GM06990 (cell line): ENCODE measurements at regions not wholly inside any gene's neighbourhood (a gene's known extent, or its start where the extent isn't known, plus 50 kb on each side); places are given as distances from the start of the nearest gene placed in this dataset.
"Not testable (repeated sequence)": the region's sequence is repeated elsewhere in the genome, so short reads cannot be mapped to it uniquely, and the experiment has no call there.

Source experiments
- DNase-seq: peaks from one replicate; pipeline ENCODE4 v3.0.0-alpha.2; 2011; ENCODE audit not compliant: insufficient read length; ENCODE audit errors: extremely low read depth
- H3K27me3 ChIP-seq: replicated peaks from 2 replicates; pipeline ENCODE4 v1.6.0; 2011; ENCODE audit warnings: low read length; ENCODE audit not compliant: control insufficient read depth, insufficient read depth
- H3K36me3 ChIP-seq: 2 replicates; pipeline ENCODE4 v1.5.1; 2011; ENCODE audit warnings: low read length; ENCODE audit not compliant: control insufficient read depth, insufficient read depth
- H3K4me3 ChIP-seq: replicated peaks from 2 replicates; pipeline ENCODE4 v1.5.1; 2011; ENCODE audit warnings: low read depth, mild to moderate bottlenecking, control low read depth, low read length
- TF ChIP-seq, protein P1 (sequence below): IDR thresholded peaks from 2 replicates; pipeline ENCODE4 v1.5.1; 2011; ENCODE audit warnings: low read length, control low read depth, mild to moderate bottlenecking, inconsistent platforms; ENCODE audit not compliant: insufficient read depth, poor library complexity, severe bottlenecking

DNA sequence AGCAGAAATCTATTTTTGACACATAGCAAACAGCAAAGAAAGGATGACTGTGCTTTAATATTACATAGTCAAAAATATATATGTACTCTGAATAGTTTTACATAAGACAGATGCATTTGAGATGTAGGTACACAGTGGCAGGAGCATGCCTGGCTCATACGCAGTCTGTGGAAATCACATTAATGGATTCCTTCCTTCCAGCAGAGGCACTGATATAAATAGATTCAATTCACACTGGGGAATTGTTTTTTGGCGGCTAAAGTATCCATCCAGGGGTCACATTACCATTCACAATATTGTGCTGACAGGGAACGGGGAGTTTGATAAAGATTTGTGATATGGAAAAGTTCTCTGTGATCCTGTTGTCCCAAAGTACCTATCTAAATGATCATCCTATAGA lies 72.5 kb upstream of the AGR3 start:
- Histone ChIP-seq H3K27me3 (no peaks in the 10 kb centered on the region), H3K4me3 (no peak overlapping the region), H3K36me3 (no peaks in the 10 kb centered on the region)
- TF ChIP-seq, protein P1, sequence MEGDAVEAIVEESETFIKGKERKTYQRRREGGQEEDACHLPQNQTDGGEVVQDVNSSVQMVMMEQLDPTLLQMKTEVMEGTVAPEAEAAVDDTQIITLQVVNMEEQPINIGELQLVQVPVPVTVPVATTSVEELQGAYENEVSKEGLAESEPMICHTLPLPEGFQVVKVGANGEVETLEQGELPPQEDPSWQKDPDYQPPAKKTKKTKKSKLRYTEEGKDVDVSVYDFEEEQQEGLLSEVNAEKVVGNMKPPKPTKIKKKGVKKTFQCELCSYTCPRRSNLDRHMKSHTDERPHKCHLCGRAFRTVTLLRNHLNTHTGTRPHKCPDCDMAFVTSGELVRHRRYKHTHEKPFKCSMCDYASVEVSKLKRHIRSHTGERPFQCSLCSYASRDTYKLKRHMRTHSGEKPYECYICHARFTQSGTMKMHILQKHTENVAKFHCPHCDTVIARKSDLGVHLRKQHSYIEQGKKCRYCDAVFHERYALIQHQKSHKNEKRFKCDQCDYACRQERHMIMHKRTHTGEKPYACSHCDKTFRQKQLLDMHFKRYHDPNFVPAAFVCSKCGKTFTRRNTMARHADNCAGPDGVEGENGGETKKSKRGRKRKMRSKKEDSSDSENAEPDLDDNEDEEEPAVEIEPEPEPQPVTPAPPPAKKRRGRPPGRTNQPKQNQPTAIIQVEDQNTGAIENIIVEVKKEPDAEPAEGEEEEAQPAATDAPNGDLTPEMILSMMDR, result no peak
- no peak for DNase-seq

DNA sequence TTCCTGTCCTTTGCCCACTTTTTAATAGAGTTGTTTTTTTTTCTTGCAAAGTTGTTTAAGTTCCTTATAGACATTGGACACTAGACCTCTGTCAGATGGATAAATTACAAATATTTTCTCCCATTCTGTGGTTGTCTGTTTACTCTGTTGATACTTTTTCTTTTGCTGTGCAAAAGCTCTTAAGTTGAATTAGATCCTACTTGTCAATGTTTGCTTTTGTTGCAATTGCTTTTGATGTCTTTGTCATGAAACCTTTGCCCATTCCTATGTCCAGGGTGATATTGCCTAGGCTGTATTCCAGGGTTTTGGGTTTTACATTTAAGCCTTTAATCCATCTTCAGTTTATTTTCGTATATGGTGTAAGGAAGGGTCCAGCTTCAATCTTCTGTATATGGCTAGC lies 76.9 kb upstream of the AGR3 start:
- Histone ChIP-seq H3K36me3 (no peaks in the 10 kb centered on the region), H3K4me3 (no peak overlapping the region), H3K27me3 (no peaks in the 10 kb centered on the region)
- DNase-seq, result no peak
- TF ChIP-seq, protein P1, result no peak

DNA sequence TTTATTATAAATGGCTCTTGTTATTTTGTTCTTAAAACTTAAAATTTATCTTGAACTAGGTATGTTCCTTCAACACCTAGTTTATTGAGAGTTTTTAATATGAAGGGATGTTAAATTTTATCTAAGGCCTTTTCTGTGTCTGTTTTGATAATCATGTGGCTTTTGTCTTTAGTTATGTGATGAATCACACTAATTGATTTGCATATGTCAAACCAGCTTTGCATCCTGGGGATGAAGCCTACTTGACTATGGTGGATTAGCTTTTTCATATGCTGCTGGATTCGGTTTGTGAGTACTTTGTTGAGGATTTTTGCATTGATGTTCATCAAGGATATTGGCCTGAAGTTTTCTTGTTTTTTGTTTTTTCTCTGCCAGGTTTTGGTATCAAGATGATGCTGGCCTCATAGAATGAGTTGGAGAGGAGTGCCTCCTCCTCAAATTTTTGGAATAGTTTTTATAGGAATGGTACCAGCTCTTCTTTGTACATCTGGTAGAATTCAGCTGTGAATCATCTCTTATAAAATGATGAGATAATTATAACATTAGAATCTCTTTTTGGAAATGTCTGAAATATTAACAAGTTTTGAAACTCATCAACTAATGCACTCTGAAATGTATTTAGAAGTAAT lies 78.7 kb upstream of the AGR3 start:
- H3K36me3 ChIP-seq, result no peaks in the 10 kb centered on the region
- no peak for DNase-seq
- H3K27me3 ChIP-seq, result no peaks in the 10 kb centered on the region

DNA sequence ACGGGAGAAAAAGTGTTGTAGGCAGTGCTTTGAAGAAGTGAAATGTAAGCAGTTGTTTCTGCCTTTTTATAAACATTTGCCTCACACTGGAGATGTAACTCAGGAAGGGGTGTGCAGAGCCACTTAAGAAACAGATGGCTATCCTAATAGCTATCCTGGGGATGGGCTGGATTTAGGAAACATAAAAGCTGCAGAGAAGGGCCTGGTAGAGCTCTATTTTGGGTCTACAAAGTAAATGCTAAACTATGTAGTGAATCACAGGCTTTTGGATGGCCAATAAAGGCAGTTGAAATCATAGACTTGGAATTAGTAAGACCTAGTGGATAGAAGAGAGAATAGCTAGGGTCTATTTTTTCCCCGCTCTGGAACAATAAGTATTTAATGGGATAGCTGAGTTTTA lies 79.9 kb upstream of the AGR3 start:
- no peaks in the 10 kb centered on the region for H3K27me3 ChIP-seq
- no peak overlapping the region for H3K4me3 ChIP-seq
- no peaks in the 10 kb centered on the region for H3K36me3 ChIP-seq
- no peak for DNase-seq
- TF ChIP-seq, protein P1, result no peak

More for the DNA sequence above, 78.7 kb upstream of the AGR3 start:
- H3K4me3 ChIP-seq, result no peak overlapping the region
- TF ChIP-seq, protein P1, result no peak

DNA sequence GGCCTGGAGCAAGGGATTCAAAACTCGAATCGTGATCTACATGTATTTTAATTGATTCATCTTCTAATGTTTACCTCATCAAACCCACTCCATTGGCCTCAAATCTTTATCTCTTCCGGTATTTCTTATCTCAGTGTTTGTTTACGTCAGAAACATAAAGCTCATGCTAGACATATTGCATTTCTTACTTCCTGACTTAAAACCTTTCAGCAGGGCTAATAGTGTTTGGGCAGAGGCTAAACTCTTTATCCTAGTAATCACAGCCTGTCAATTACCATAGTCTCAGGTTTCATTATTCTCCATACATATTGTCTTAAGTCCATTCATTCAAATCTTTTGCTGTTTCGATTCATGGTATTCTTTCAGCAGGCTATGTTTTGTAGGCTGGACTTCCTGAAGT lies 81.3 kb upstream of the AGR3 start:
- TF ChIP-seq, protein P1, result no peak
- H3K27me3 ChIP-seq, result no peaks in the 10 kb centered on the region
- no peak overlapping the region for H3K4me3 ChIP-seq
- no peaks in the 10 kb centered on the region for H3K36me3 ChIP-seq
- DNase-seq, result no peak

DNA sequence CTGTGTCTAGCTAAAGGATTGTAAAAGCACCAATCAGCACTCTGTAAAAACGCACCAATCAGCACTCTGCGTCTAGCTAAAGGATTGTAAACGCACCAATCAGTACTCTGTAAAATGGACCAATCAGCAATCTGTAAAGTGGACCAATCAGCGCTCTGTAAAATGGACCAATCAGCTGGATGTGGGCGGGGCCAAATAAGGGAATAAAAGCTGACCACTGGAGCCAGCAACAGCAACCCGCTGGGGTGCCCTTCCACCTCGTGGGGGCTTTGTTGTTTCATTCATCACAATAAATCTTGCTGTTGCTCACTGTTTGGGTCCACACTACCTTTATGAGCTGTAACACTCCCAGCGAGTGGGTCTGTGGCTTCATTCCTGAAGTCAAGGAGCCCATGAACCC lies 83.9 kb upstream of the AGR3 start:
- not testable (repeated sequence) for H3K4me3 ChIP-seq, H3K36me3 ChIP-seq, H3K27me3 ChIP-seq, DNase-seq
